NCI-H1092 treated with DMSO at 0.1 percent for 48 hours (cell line): ENCODE measurements at regions not wholly inside any gene's neighbourhood (a gene's known extent, or its start where the extent isn't known, plus 50 kb on each side); places are given as distances from the start of the nearest gene placed in this dataset.
"Not testable (repeated sequence)": the region's sequence is repeated elsewhere in the genome, so short reads cannot be mapped to it uniquely, and the experiment has no call there.

ENCODE experiments used
- DNase-seq: peaks from one replicate; lab custom pipeline; 2025; lab: John Stamatoyannopoulos, UW

- no peak for DNase-seq
Measured at GRCh38 chr12:131274906-131275305, 321.2 kb downstream of the ADGRD1 start.

GRCh38 chr12:131275824-131276223 is 322.1 kb downstream of the ADGRD1 start:
- no peak for DNase-seq

GRCh38 chr12:131276501-131277185 is 322.9 kb downstream of the ADGRD1 start:
- no peak for DNase-seq

GRCh38 chr12:131277186-131278091 is 323.7 kb downstream of the ADGRD1 start:
- DNase-seq = peak; percentile 7

GRCh38 chr12:131278451-131279115 is 324.9 kb downstream of the ADGRD1 start:
- not testable (repeated sequence) for DNase-seq

GRCh38 chr12:131279281-131279921 is 325.7 kb downstream of the ADGRD1 start:
- DNase-seq = no peak

- DNase-seq = no peak
Measured at GRCh38 chr12:131280426-131280825, 326.7 kb downstream of the ADGRD1 start.

- no peak for DNase-seq
Measured at GRCh38 chr12:131281016-131281415, 327.3 kb downstream of the ADGRD1 start.

- no peak for DNase-seq
Measured at GRCh38 chr12:131282292-131283080, 328.8 kb downstream of the ADGRD1 start.

GRCh38 chr12:131283191-131283861 is 329.6 kb downstream of the ADGRD1 start:
- no peak for DNase-seq

- not testable (repeated sequence) for DNase-seq
Measured at GRCh38 chr12:131283862-131284825, 330.4 kb downstream of the ADGRD1 start.

- DNase-seq = not testable (repeated sequence)
Measured at GRCh38 chr12:131284954-131285904, 331.5 kb downstream of the ADGRD1 start.

GRCh38 chr12:131285905-131286295 is 332.2 kb downstream of the ADGRD1 start:
- not testable (repeated sequence) for DNase-seq

GRCh38 chr12:131286301-131286700 is 332.6 kb downstream of the ADGRD1 start:
- DNase-seq = not testable (repeated sequence)

GRCh38 chr12:131287015-131287937 is 333.6 kb downstream of the ADGRD1 start:
- no peak for DNase-seq

GRCh38 chr12:131287938-131288764 is 334.4 kb downstream of the ADGRD1 start:
- DNase-seq = no peak
